Fibroblast of skin of left quadriceps (primary cell): ENCODE measurements at regions not wholly inside any gene's neighbourhood (a gene's known extent, or its start where the extent isn't known, plus 50 kb on each side); places are given as distances from the start of the nearest gene placed in this dataset.
A peak's percentile ranks its signal among the peaks of the same experiment; 100 is the strongest.

ENCODE experiments used
- DNase-seq, 2 experiments: peaks; one replicate each; pipeline ENCODE4 v3.0.0-alpha.2; 2013; ENCODE audit warnings: low read depth in 2 of 2

DNA sequence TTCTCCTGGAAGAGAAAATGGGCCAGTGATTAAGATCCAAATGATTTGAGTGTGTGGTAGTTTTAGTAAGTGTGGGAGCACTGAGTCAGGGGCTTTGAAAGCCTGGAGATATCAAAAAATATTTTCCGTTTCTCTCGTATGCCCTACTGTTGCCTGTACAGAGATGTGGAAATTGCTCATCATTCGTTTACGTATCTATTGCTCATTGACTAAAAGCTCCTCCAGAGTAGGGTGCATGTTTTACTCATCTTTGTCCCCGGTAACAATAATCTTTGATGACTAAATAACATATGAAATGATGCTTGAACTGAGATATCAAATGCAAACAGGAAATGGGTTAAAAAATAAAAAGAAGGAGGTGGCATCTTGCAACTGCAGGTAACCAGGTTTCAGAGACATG is 114.2 kb upstream of the FST start:
- no peak for DNase-seq

GRCh38 chr5:53367727-53368126 is 112.7 kb upstream of the FST start:
- DNase-seq: no peak

- DNase-seq: no peak
These were observed 111.9 kb upstream of the FST start for GRCh38 chr5:53368516-53368915.

DNA sequence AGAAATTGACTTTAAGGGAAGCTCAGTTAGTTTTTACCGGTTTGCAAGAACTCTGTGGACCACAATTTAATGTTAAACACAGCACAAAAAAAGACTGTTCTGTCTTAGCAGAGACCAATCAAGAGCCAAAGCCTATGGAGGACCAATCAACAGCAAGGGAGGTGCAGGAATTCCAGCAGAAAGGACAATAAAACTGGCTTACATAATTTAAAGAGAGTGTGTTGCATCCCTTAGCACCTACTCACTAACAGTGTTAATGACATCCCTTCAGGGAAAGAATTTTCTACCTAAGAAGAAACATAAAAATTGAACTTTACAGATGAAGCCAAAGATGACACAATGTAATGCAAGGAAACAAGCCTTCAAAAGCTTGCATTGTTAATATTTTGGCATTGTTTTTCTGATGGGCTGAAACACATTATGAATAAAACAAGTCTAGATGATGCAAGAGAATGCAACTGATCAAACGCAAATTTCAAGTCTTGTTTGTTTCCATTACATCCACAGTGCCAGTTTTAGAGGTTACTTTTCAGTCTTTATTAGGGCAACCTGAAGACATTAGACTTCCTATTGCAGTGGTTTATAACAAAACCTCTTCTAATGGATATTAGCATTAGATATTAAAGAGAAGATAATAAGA is 111.3 kb upstream of the FST start:
- no peak for DNase-seq

DNA sequence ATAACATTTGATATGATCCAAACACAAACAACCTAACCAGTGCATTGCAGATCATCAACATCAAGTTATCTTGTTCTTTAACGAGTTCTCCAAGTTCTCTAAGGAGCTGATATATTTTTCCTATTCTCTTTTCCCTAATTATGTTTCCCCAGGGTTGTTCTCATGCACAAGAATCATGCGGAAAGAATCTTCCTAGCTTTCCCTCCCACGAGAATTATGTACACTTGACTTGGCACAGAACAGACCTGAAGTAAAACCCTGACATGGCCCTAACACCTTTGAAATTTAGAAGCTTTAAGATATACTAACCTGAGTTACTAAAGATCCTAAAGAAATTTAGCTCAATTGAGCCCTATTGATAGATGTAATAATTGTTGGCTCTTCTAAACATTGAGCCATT is 110.7 kb upstream of the FST start:
- no peak for DNase-seq

GRCh38 chr5:53373451-53374158 is 106.8 kb upstream of the FST start:
- DNase-seq: no peak

DNA sequence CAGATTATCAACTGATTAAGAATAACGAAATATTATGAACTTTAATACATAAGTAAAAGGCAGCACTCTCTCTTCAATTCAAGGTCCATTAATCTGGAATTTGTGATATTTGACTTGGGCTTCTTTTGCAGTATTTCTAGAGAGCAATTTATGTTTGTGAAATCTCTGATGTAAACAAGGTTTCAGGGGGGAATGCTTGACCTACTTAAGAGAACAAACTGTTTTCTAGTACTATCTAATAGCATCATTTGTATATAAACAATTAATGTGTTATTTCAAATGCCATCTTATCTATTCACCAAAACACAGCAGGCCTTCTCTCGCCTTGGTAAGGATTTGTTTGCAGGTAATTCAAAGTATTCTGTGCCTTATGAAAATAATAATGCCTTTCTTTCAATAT is 103.6 kb upstream of the FST start:
- DNase-seq: no peak

DNA sequence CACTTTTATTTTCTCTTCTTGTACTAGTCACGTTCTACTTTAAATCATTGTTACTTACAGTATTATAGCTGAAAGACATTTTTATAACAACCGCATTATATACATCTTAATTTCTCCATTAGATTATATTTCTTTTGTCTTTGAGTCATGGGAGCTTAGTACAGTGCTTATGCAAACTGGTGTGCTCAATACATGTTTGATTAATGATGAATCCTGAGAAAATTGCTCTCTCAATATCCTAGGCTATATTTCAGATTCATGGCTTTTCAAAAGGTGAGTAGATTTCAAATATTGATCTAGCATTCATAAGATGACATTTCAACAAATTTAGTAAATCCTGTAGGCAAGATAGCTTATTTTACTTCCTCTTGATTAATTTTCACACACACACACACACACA is 102.2 kb upstream of the FST start:
- DNase-seq: no peak

DNA sequence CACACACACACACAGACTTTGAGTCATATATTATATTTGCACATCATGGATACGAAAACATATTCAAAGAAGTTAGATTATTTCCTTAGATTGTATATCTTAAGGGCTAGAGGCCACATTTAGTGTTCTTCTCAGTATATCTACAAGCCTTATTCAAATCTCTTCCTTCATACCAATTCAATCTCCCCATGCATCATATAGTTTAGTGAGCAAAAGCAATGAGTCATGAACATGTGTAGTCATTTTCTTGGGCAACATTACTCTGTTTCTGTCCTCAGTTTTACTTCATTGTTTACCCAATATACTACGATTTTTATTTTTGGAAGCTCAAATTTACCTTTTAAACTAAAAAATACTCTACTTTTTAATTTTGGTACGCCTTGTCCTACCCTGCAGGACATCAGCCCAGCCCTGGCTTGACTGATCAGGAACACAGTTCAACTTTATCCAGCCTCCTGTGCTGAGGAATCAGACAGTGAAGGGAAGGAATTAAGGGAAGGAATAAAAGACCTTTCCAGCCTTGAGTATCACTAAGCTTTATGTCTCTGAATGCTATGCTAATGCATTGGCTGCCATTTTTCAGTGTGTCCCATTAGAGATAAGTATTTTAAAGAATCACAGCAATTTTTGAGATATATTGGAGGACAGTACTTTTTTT is 101.7 kb upstream of the FST start:
- DNase-seq: no peak

GRCh38 chr5:53386341-53386740 is 94.1 kb upstream of the FST start:
- DNase-seq: no peak

DNA sequence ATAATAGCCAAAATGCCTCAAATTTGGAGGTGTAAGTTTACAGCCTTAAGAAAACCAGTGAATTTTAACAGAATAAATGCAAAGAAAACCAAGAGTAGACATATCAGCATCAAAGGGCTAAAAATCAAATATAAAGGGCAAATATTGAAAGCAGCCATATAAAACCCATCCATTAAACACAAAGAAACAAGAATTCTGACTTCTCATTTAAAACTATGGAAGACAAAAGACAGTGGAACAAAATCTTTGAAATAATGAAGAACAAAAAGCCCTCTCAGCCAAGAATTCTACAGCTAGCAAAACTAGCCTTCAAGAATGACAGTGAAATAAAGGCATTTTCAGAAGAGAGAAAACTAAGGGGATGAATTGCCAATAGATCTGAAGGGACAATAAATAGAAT is 91.3 kb upstream of the FST start:
- DNase-seq: no peak

DNA sequence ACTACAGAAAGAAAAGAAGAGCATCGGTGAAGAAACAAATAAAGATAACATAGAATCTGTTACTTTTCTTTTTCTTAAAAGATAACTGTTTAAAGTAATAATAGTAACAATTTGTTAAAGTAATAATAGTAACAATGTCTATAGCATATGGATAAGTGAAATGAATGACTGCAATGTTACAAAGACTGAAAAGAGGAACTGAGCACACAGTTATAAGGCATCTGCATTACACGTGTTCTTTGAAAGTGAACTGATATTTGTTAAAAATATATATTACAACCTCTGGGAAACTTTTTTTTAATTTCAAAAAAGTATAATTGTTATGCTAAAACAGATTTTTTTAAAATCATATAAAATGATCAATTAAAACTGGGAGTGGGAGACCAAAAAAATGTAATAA is 88.4 kb upstream of the FST start:
- no peak for DNase-seq

- DNase-seq: no peak
These were observed 85.6 kb upstream of the FST start for GRCh38 chr5:53394808-53395207.

GRCh38 chr5:53397141-53397757 is 83.2 kb upstream of the FST start:
- DNase-seq: no peak

DNA sequence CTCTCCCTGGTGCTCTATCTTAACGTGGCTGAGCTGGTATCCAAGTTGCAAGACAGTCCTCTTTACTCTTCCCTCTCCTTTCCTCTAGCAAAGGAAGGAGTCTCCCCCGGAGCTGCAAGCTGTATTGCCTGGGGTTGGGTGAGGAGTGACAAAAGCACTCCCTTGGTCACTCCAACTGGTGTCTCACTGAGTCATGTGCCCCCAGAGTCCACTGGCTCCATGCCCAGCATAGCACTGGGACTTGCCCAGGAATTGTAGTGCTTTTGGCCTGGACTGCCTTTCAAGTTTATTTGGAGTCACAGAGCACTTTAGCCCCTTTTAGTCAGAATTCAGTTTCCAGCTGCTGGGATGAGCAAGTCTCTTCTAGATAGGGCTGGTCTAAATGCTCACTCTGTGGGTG is 82.6 kb upstream of the FST start:
- no peak for DNase-seq

GRCh38 chr5:53399926-53400697 is 80.3 kb upstream of the FST start:
- DNase-seq: peak in 1 of 2 experiments; percentile 57

GRCh38 chr5:53403291-53403690 is 77.1 kb upstream of the FST start:
- DNase-seq: no peak

DNA sequence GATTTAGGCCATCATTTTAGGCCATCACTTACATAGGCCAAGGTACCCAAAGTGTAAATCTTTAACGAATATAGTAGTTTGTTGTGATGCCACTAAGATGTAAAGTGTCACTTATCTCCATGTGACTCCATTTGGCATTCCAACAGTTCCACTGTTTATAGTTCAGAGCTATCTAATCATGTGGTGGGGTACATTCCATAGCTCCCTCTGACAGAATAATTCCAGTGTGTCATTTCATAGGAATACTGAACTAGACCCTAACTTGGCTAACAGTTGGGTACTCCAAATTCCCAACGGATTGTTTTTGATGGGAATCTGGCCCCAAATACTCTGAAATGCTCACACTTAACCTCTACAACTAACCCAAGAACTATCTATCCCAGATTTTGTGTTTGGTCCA is 76.7 kb upstream of the FST start:
- no peak for DNase-seq

GRCh38 chr5:53405396-53405795 is 75.0 kb upstream of the FST start:
- no peak for DNase-seq

DNA sequence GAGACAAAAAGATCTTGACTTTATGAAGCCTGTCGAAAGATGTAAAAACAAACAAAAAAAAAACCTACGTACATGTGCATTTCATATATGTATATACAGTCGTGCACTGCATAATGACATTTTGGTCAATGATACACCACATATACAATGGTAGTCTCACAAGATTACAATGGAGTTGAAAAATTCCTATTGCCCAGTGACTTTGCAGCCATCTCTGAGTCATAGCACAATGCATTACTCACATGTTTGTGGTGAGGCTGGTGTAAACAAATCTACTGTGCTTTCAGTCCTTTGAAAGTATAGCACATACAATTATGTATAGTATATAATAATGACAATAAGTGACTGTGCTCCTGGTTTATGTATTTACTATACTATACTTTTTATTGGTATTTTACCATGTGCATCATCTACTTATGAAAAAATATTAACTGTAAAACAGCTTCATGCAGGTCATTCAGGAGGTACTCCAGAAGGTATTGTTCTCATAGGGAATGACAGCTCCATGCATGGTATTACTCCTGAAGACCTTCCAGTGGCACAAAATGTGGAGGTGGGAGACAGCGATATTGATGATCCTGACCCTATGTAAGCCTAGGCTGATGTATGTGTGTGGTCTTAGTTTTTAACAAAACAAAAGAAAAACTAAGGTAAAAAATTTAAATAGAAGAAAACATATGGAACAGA is 73.7 kb upstream of the FST start:
- peak; percentile 75 to 79 for DNase-seq

DNA sequence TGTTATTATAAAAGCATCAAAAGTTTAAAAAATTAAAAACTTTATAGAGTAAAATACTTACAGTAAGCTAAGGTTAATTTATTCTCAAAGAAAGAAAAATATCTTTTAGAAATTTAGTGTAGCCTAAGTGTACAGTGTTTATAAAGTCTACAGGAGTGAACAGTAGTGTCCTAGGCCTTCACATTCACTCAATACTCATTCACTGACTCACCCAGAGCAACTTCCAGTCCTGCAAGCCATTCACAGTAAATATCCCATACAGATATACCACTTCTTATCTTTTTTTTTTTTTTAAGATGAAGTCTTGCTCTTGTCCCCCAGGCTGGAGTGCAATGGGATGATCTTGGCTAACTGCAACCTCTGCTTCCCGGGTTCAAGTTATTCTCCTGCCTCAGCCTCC is 73.1 kb upstream of the FST start:
- peak in 1 of 2 experiments; percentile 59 for DNase-seq
